GM21619 (cell line): ENCODE measurements at regions not wholly inside any gene's neighbourhood (a gene's known extent, or its start where the extent isn't known, plus 50 kb on each side); places are given as distances from the start of the nearest gene placed in this dataset.
A peak's percentile ranks its signal among the peaks of the same experiment; 100 is the strongest.

Experiments used
- ATAC-seq: cut with Tn5 transposase; IDR thresholded peaks from one replicate; pipeline ENCODE4 v1.9.1; 2021; ENCODE audit not compliant: unreplicated experiment

GRCh38 chr21:41653954-41654491, 112.8 kb downstream of the RIPK4 start:
- ATAC-seq: no peak

- ATAC-seq: no peak
Measured at GRCh38 chr21:41653243-41653953, 113.5 kb downstream of the RIPK4 start.

- ATAC-seq: no peak
Measured at GRCh38 chr21:41651830-41652229, 115.0 kb downstream of the RIPK4 start.

DNA sequence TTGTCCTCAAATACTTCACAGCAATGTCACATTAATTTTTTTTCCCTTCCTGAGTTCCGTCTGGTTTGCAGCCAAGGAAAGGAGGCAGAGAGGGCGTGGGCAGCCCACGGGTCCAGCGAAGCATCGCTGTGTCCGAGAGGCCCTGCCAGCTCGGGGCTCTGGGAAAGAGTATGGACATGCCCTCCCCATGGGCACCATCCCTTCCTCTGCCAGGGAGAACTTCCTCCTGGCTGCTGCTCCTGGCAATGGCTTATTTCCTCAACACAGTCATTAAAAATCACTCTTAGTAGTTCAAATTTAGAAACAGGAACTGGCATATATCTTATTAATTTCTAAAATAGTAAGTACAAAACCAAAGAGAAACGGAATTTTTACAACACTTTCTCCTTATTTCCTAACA, 115.4 kb downstream of the RIPK4 start:
- ATAC-seq: no peak

DNA sequence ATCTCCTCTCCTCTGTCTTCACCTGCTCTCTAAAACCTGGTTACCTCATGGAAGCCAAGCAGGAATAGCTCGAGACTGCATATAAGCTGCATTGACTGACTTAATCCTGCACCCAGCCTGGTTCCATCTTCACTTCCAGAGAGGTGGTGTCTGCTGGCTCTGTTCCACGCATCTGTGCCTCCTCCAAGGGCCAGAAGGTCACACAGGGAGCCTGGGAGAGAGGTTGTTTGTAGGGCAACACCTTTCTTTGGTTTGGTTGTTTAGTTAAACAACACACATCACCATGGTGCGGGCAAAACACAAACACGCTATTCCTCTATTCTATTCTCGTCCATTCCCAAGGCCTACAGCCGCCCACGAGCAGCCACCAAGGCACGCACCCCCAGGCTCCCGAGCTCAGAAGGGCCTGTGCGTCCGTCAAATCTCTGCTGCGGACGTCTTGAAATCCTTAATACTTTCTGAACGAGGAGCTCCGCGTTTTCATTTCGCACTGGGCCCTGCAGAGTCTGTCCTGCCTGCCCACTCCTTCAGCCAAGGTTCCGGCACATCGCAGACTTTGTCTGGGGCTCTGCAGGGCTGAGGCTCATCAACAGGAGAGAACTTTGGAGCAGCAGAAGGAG, 116.2 kb downstream of the RIPK4 start:
- no peak for ATAC-seq

DNA sequence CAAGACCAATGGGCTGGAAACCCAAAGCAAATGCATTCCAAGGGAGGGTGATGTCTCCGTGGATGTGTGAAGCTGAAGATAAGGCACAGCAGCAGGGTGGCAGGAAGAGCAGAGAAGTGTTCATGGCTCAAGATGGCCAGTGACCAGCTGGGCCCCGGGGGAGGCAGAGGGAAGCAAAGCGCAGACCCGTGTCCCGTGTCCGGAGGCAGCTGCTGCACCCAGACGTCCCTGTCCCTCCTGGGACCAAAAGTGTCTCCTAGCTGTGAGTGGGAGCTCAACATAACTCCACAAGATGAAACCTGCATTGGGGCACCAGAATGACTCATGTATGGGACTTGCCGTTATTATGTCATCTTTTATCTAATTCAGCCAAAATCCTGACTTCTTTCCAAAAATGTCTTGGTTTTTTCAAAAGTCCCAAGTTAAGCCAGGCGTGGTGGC, 118.2 kb downstream of the RIPK4 start:
- ATAC-seq: peak; percentile 48

GRCh38 chr21:41647806-41648561, 118.9 kb downstream of the RIPK4 start:
- no peak for ATAC-seq

GRCh38 chr21:41643246-41643966, 123.4 kb downstream of the RIPK4 start:
- ATAC-seq: no peak

DNA sequence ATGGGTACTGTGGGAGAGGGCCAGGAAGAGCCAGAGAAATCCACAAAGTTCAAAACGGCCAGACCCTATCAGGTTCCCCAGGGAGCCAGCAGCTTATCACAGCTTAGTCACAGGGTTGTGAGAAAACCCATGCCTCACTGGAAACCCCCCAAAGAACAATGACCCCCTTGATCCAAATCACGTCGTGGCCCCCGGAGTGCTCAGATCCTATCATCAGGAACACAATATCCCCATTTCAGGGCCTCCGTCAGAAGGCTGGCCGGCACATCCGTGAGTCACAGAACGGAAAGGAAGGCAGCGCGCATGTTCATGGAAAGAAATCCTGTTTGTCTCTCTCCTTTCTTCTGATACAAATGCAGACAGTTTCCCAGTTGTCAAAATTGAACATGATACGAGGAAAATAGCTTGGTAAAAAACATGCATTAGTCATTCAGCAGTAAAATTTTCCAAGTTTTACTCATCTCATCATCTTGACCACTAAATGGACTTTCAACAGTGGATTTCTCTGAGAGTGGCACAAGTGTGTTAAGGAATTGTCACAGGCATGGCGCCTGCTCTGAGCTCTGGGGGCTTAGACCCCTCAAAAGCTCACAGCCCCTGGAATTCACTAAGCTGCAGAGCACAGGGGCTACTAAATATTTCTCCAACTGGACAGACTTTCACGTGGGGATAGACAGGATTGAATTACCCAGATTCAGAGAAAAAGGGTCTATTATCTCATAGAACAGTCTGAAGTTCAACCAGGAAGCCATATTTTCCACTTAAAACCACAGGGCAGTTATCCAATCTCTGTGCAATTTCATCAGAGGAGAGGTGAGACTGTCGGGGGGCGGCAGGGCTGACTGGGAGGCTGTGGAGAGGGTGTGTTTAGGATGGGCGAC, 124.8 kb downstream of the RIPK4 start:
- no peak for ATAC-seq

- no peak for ATAC-seq
Measured at GRCh38 chr21:41641510-41641815, 125.4 kb downstream of the RIPK4 start.

GRCh38 chr21:41640748-41641509, 125.9 kb downstream of the RIPK4 start:
- ATAC-seq: no peak

- no peak for ATAC-seq
Measured at GRCh38 chr21:41639766-41640165, 127.1 kb downstream of the RIPK4 start.

DNA sequence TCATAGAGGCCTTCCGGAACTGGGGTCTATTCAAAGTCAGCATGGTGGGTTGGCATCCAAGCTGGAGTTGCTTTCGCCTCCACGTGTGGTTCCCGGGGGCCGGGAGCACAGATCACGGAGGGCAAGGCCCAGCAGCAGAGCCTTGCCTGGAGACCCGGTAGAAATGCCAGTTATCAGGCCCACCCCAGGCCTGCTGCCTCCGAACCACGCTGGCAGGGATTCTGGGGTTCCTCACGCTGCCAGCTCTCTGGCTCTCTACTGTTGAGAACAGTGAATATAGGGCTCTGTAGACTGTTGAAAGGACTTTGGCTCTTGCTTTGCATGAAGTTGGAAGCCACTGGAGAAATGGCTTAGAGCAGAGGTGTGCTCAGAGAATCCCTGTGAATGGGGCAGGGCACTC, 127.5 kb downstream of the RIPK4 start:
- no peak for ATAC-seq

DNA sequence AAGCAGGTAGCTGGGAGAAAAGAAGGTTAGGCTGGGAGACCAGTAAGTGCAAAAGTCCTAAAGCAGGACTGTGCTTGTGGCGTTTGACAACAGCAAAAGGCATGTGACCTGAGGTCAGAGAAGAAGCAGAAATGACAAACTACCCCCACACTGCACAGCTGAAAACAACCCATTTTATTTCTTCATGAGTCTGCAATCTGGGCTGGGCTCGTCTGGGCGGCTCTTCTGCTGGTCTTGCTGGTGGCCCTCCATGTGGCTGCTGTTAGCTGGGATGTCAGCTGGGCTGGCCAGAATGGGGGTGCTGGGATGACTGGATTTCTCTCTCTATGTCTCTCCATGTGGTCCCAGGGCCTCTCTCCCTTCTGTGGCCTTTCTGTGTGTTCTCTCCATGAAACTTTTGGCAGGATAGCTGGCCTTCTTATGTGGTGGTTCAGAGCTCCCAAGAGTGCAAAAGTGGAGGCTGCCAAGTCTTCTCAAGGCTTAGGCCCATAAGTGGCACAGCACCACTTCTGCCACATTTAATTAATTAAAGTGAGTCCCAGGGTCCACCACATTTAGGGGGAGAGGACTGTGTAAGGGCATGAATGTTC, 128.6 kb downstream of the RIPK4 start:
- no peak for ATAC-seq

DNA sequence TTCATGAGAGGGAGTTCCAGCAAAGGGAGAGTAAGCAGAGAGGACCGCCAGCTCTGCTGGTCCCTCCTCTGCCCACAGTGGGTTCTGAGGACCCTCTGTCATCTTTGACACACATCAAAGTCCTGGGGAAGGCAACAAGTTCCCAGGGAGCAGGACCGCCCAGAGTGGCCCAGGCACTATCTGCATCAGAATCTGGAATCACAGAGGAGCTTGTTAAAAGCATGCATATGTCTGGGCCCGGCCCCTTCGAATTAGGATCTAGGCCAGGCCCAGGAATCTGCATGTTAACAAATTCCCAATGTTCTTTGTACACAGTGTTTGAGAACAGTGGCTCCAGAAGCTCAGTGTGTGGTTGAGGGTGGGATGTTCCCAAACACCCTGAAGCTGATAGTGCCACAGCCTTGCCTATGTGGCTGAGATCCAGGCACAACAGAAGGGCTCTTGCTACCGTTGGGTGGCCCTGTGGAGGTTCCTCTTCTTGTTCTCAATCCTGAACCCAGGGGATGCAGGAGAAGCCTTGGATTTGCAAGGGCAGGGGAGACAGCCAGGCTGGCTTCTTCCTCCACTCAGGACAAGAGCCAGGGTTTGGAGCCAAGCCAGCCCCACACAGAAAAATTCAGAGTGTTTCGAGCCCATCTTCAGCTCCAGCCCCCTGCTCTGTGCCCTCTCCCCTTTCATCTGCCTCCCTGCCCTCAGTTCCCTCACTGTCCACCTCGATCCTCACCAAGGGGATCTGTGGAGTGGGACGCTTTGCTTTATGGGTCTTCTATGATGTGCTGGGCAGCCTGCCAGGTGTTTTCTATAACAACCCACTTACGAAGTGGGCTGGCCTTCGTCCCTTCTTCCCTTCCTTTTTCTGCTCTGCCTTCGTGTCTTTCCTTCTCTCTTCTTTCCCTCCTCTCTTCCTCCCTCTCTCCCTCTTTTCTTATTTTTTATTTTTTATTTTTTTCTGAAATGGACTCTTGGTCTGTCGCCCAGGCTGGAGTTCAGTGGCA, 129.0 kb upstream of the TMPRSS2 start:
- no peak for ATAC-seq

GRCh38 chr21:41635874-41636273, 127.9 kb upstream of the TMPRSS2 start:
- no peak for ATAC-seq

DNA sequence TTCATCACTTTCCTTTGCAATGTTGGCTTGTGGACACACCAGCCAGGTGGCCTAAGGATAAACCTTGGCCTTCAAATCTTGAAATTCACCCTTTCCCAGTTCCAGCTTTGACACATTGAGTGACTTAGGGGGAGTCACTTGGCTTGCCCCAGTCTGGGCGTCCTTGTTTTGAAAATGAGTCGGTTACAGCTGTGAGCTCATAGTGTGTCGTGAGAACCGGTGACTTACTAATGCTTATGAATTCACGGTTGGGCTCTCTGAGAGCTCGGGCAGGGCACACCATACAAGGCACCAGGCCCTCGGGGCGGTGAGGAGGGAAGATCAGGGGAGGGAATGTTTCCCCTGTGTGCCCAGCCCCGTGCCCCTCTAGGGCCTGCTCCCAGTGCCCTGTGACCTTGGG, 126.9 kb upstream of the TMPRSS2 start:
- no peak for ATAC-seq

DNA sequence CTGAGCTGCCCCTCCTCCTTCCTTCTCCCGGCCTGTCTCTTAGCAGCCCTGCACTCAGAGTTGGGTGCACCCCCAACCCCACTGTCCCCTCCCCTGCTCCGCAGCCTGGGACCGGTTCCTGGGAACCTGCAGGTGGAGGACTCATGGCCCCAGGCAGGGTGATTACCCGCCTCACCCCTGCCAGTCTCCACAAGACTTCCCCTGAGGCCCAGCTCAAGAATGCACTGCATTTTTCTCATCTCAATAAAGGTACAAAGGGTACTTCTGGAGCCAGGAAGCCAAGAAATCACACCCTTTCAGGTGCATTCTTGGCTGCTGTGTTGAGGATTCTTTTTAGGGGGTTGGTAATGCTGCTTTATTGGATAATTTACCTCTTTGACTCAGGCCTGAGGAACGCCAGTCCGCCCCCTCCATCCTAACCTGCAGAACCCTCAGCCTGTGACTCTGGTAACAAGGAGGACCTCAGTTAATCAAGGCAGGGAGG, 126.3 kb upstream of the TMPRSS2 start:
- ATAC-seq: no peak
